Stomach (tissue), 8 donors: ENCODE measurements at regions not wholly inside any gene's neighbourhood (a gene's known extent, or its start where the extent isn't known, plus 50 kb on each side); places are given as distances from the start of the nearest gene placed in this dataset.

Experiments
- DNase-seq, 2 donors: peaks; one replicate each; pipeline versions ENCODE4 v3.0.0 to v3.0.0-alpha.2; 2013 to 2019
- H3K27ac ChIP-seq, 5 donors: fragments of 200-600 bp in 4 of 5; sonication (generic) in 4 of 5; one replicate each; pipeline ENCODE4 v1.5.1; 2013 to 2019; ENCODE audit warnings: mild to moderate bottlenecking in 1 of 5, moderate library complexity in 1 of 5
- H3K27me3 ChIP-seq, 3 donors: fragments of 200-600 bp; sonication (generic); one replicate each; pipeline ENCODE4 v1.5.1; 2017 to 2019; ENCODE audit warnings: mixed run types in 1 of 3
- H3K36me3 ChIP-seq, 4 donors: fragments of 200-600 bp; sonication (generic); 1 replicate in 3 of 4; 2 replicates in 1 of 4; pipeline ENCODE4 v1.5.1; 2016 to 2019
- H3K4me1 ChIP-seq, 4 donors: fragments of 200-600 bp; sonication (generic); one replicate each; pipeline ENCODE4 v1.5.1; 2016 to 2019
- H3K4me3 ChIP-seq, 4 donors: fragments of 200-600 bp; sonication (generic) in 3 of 4; one replicate each; pipeline ENCODE4 v1.5.1; 2016 to 2019; ENCODE audit warnings: mild to moderate bottlenecking in 1 of 4
- H3K9me3 ChIP-seq, 4 donors: fragments of 200-600 bp; sonication (generic); one replicate each; pipeline ENCODE4 v1.5.1; 2016 to 2019
- CTCF ChIP-seq, 7 experiments: fragments of 450-650 bp in 4 of 7; fragments of 200-600 bp in 3 of 7; sonication (generic) in 3 of 7; IDR thresholded peaks; one replicate each; pipeline ENCODE4 v1.5.1; 2016 to 2019; ENCODE audit warnings: antibody characterized with exemption in 7 of 7, control low read depth in 2 of 7, mild to moderate bottlenecking in 1 of 7
- EP300 ChIP-seq: sonication (generic); formaldehyde crosslinking; IDR thresholded peaks from one replicate; pipeline ENCODE4 v1.6.1; 2017; ENCODE audit warnings: antibody characterized with exemption
- POLR2A ChIP-seq, 4 donors: fragments of 450-650 bp; IDR thresholded peaks; one replicate each; pipeline ENCODE4 v1.6.1; 2016; ENCODE audit warnings: antibody characterized with exemption in 4 of 4, control low read depth in 2 of 4, mild to moderate bottlenecking in 1 of 4, moderate library complexity in 1 of 4
- POLR2AphosphoS5 ChIP-seq, 3 donors: sonication (generic); formaldehyde crosslinking; IDR thresholded peaks; one replicate each; pipeline ENCODE4 v1.6.1; 2016; ENCODE audit warnings: antibody characterized with exemption in 3 of 3
- WGBS, 5 donors: extraction: QIAGEN DNeasy Blood & Tissue Kit in 3 of 5; methylation state at CpG; one replicate each; pipeline versions ENCODE4 v1.1.5 to v1.1.7; 2013 to 2018; 5-methylcytosine and 5-hydroxymethylcytosine counted together
- intact Hi-C: fragments of 100-400 bp; cut with DNase I; formaldehyde crosslinking; loops from one replicate; pipeline ENCODE4 v1.15.1; 2023; ENCODE audit warnings: low total_unique reads
- donor health status: healthy with polysubstance abuse.
- donor health status: Bipolar disorder and iron deficiency.
- donor health status: healthy.

GRCh38 chr10:129122846-129123245, 344.2 kb upstream of the MGMT start:
- no peak overlapping the region for H3K27ac ChIP-seq
- peaks cover 0 to 6% (median 6%) of the 10 kb centered on the region in 4 donors for H3K9me3 ChIP-seq
- H3K4me1 ChIP-seq: no peaks in the 10 kb centered on the region
- no peak overlapping the region for H3K4me3 ChIP-seq
- no peak for DNase-seq
- no peak for TF ChIP-seq EP300
- TF ChIP-seq POLR2AphosphoS5 (IDR thresholded peaks at IDR 0.05): no peak
- TF ChIP-seq CTCF (IDR thresholded peaks at IDR 0.05): no peak
- TF ChIP-seq POLR2A (IDR thresholded peaks at IDR 0.05): no peak
- H3K27me3 ChIP-seq: peaks cover 0 to 4% (median 0%) of the 10 kb centered on the region in 3 donors
- intact Hi-C loops: no loop called here
- no peaks in the 10 kb centered on the region for H3K36me3 ChIP-seq
- WGBS, 5 donors: 80 to 86% (median 84%) methylated on average over 3 of the region's 3 CpGs

- peaks cover 0 to 4% (median 0%) of the 10 kb centered on the region in 3 donors for H3K27me3 ChIP-seq
- WGBS, 5 donors: 35 to 54% (median 48%) methylated on average over 6 of the region's 6 CpGs
These were observed 343.6 kb upstream of the MGMT start for GRCh38 chr10:129123428-129123827.

GRCh38 chr10:129126982-129127381, 340.1 kb upstream of the MGMT start:
- 78 to 90% (median 83%) methylated on average over 4 of the region's 4 CpGs for WGBS, 5 donors
- H3K4me3 ChIP-seq: no peak overlapping the region
- H3K4me1 ChIP-seq: no peaks in the 10 kb centered on the region
- peaks cover 0 to 10% (median 0%) of the 10 kb centered on the region in 3 donors for H3K27me3 ChIP-seq
- no peaks in the 10 kb centered on the region for H3K36me3 ChIP-seq
- peaks cover 0 to 6% (median 6%) of the 10 kb centered on the region in 4 donors for H3K9me3 ChIP-seq
- intact Hi-C loops: no loop called here
- DNase-seq: no peak
- no peak overlapping the region for H3K27ac ChIP-seq
- TF ChIP-seq POLR2AphosphoS5 (IDR thresholded peaks at IDR 0.05): no peak
- TF ChIP-seq POLR2A (IDR thresholded peaks at IDR 0.05): no peak
- no peak for TF ChIP-seq CTCF (IDR thresholded peaks at IDR 0.05)
- no peak for TF ChIP-seq EP300

More at GRCh38 chr10:129123428-129123827, 343.6 kb upstream of the MGMT start:
- TF ChIP-seq CTCF (IDR thresholded peaks at IDR 0.05): no peak
- no peak for TF ChIP-seq POLR2A (IDR thresholded peaks at IDR 0.05)
- no peak for TF ChIP-seq POLR2AphosphoS5 (IDR thresholded peaks at IDR 0.05)
- no peak for TF ChIP-seq EP300
- Histone ChIP-seq H3K36me3 (no peaks in the 10 kb centered on the region), H3K4me3 (no peak overlapping the region), H3K4me1 (no peaks in the 10 kb centered on the region), H3K27ac (no peak overlapping the region), H3K9me3 (peaks cover 0 to 6% (median 6%) of the 10 kb centered on the region in 4 donors)
- intact Hi-C loops: no loop called here
- DNase-seq: no peak

GRCh38 chr10:129131457-129132132, 335.4 kb upstream of the MGMT start:
- Histone ChIP-seq H3K27ac (no peak overlapping the region), H3K27me3 (peaks cover 0 to 35% (median 0%) of the 10 kb centered on the region in 3 donors), H3K4me3 (no peak overlapping the region), H3K4me1 (no peaks in the 10 kb centered on the region), H3K36me3 (no peaks in the 10 kb centered on the region), H3K9me3 (no peaks in the 10 kb centered on the region)
- 69 to 79% (median 77%) methylated on average over 12 of the region's 12 CpGs for WGBS, 5 donors
- intact Hi-C loops: no loop called here
- TF ChIP-seq POLR2A (IDR thresholded peaks at IDR 0.05): no peak
- no peak for TF ChIP-seq EP300
- no peak for TF ChIP-seq POLR2AphosphoS5 (IDR thresholded peaks at IDR 0.05)
- no peak for TF ChIP-seq CTCF (IDR thresholded peaks at IDR 0.05)
- peak in 1 of 2 donors; percentile 57 for DNase-seq
